Stimulated activated CD4-positive, alpha-beta T cell treated with anti-CD3 and anti-CD28 coated beads, TNF-alpha, amount 100 ng/mL, for 1 hour (primary cell): ENCODE measurements at regions not wholly inside any gene's neighbourhood (a gene's known extent, or its start where the extent isn't known, plus 50 kb on each side); places are given as distances from the start of the nearest gene placed in this dataset.

ENCODE experiments used
- DNase-seq, 3 donors: peaks; one replicate each; pipeline ENCODE4 v3.0.0-alpha.2; 2020; ENCODE audit warnings: low read depth in 3 of 3, low spot score in 1 of 3

DNA sequence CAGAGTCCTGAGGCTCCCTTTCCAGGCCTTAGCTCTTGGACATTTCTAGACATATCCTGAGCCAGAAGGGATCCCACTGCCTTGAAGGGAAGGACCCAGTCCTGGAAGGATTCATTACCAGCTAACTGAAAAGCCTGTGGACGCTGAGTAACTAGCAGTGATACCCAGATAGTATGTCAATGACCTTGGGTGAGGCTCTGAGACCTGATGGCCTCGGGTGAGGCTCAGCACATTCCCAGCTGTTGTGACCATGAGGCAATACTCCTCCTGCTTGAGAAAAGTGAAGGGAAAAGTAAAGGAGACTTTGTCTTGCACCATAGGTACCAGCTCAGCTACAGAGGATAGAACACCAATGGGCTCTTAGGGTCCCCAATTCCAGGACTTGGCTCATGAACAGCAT lies 268.1 kb downstream of the DKK2 start:
- no peak for DNase-seq

DNA sequence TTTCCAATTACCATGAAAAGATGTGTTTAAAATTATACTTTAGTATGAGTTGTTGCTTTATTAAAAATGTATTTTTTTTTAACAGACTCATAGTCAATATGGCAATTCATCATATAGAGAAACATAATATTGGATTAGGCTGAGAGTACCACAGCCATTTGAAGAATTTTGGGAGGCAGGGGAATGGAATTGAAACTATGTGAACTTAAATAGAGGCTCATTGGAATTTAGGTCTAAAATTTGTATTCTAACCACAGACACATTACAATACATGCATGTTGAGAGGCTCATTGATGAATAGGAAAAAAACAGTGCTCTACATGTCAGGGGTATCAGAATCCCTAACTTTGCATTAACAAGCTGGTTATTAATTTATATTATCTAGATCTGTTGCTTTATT lies 269.6 kb downstream of the DKK2 start:
- DNase-seq = no peak

DNA sequence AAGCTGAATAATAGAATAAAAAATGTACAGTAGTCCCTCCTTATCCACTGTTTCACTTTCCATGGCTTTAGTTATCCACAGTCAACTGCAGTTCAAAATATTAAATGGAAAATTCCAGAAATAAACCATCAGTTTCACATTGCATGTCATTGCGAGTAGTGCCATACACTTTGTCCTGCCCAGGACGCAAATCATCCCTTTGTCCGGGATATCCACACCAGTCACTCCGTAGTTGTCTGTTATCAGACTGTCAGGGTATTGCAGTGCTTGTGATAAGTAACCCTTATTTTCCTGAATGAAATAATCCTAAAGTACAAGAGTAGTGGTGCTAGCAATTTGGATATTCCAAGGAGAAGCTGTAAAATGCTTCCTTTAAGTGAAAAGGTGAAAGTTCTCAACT lies 271.3 kb downstream of the DKK2 start:
- no peak for DNase-seq

DNA sequence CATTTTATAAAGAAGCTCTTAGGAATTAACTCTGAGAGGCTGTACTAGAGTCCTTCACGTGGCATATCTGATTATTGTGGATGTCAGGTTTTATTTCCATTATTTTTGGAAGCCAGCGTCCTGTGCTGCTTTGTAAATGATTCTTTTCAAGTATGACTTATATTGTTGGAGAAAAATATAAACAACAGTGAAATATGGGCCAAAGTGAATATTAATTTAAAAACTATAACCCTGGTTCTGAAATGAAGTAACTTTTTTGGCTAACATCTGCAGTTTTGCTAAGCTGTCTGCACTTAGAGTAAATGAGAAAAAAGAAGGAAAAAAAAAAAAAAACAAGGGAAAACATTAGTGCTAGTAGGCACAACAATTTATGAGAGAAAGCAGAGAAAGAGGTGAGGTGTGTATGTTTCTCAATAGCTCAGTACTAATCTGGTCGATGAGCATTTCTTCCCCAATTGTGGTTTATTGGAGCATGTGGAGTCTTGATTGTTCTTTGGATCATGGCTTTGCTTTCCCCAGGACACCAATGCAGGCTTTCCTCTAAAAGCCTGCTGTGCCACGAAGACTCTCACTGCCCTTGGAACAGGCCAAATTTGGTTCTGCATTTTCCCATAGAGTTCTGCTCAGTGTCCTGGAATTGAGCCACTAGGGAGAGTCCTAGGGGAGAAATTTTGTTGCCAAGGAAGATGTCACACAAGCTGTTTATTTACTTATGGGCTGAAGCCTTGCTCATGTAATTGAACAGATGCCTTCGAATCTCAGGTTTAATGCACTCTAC lies 273.3 kb downstream of the DKK2 start:
- no peak for DNase-seq

DNA sequence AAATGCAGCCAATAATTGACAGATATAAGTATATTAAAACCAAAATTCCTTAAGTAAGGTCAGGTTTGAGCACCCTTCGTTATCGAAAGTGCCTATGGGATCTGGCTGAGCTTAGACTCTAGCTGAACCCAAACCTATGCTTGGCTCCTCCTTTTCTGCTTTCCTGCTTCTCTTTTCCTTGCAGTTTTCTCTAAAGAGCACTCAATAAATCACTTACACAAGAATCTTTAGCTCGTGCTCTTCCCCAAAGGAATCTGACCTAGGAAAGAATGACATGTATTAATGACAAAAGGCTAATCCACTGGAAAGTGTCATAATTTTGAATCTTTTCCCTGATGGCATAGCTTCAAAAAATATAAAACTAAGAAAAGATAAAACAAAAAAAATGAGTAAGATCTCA lies 282.7 kb downstream of the DKK2 start:
- DNase-seq = no peak

DNA sequence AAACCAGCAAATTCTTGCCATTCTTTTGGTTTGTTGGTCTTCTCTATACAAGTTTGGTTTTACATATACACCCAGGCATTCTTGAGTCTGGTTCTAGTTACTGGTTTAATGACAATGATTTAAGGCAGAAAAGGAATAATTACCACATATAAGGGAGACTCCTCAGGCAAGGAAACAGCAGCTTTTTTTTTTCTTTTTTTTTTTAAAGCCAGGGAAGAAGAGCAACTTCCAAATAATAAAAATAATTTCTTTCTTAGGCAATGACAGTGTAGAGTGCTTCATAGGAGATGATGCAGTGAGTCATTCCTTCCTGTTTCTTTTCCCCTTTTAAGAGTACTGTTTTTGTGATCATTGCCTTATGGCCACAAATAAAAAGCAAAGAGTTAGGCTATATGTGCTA lies 289.7 kb downstream of the DKK2 start:
- DNase-seq = no peak

DNA sequence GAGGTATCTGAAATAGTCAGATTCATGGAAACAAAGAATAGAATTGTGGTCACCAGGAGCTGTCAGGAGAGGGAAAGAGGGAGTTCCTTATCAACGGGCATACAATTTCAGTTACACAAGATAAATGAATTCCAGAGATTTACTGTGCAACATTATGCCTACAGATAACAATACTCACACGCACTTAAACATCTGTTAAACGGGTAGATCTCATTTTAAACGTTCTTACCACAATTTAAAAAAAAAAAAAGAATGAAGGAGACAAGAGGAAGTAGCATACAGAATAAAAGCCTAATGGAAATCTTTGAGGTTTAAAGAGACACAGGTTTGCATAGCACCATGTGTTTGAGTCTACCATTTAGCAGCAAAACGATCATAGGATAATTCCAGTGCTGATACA lies 298.0 kb downstream of the DKK2 start:
- DNase-seq = no peak

DNA sequence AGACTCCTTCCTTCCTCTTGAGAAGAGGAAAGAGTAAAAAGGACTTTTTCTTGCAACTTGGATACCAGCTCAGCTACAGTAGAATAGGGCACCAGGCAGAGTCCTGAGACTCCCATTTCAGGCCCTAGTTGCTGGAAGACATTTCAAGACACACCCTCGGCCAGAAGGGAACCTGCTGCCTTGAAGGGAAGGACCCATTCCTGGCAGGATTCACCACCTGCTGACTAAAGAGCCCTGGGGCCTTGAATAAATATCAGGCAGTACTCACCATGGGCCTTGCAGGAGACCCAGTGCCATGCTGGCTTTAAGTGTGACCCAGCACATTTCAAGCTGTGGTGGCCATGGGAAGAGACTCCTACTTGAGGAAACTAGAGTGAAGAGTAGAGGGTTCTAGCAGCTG lies 317.6 kb downstream of the DKK2 start:
- DNase-seq = no peak

DNA sequence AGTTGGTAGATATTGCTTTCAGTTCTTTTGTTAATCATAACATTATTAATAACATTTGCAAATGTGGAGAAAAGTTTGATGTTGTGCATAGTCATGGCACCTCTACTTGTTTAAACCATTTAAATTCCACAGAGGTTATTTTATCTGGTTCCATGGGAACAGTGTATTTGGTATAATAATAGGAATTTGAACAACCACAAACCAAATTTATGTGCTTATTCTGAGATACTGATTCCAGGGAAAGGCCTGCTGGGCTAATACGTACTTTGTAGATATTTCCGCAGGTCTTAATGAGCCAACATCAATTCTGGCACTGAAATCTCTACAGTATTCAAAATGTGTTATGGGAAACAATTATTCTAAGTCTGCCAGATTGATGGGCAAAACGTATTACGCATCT lies 319.0 kb downstream of the DKK2 start:
- DNase-seq = no peak

DNA sequence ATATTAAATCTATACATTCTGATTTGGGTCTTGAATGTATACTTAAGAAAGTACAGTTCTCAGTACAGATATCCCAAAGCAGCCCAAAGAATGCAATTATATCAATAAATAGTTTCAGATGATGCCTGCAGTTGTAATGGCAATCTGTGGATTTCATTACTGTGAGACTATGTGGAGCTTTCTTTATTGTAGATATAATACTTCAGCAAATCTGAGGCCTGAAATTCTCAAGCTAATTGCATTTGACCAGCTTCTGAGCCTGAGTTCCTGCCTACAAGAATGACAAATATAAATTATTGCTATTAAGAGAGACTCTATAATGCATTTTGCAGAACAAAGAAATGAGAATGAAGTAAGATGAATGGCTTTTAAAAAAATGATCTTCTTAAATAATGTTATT lies 320.3 kb downstream of the DKK2 start:
- DNase-seq = no peak

DNA sequence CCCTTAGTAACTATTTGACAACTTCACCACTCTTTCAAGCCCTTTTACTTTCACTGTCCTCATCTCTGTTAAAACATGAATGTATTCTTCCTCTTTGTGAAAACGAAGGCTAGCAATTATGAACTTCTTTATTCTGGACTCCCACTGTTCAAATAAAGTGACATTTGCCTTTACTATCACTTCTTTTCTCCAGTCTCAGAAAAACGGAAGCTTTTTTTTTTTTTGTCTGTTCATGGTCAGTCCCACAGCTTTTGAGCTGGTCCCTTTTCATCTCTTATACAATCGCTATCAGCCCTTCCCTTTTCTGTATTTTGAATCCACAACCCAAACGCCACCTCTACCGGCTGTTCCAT lies 327.7 kb downstream of the DKK2 start:
- DNase-seq = no peak

DNA sequence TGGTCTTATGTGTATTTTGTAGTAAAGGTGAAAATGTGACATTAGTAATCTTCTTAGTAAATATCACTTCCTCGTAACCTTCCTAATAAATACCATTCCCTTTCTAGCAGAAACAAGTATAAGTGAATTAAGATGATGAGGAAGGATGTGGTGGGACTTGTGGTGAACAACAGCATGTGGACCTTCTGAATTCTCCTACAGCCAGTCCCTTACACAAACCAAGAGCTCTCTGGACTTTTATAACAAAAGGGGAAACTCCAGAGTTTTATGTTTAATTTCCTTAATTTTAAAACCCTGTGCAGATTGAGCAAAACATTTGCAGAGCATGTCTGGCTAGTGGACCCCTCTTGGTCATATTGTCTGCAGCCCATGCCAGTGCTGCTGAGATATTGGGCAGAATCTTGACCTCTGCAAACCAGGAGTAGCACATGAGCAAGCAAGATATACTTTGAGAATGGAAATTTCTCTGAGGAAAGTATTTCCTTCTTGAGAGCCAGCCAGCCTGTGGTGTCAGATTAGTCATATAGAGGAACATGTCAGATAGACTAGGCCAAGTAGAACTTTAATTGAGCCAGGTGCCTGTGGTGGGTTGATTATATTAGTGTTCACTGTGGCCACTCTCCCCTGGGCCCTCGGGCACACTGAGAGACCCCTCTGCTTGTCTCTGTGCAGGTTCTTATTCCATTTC lies 328.2 kb downstream of the DKK2 start:
- DNase-seq = no peak

DNA sequence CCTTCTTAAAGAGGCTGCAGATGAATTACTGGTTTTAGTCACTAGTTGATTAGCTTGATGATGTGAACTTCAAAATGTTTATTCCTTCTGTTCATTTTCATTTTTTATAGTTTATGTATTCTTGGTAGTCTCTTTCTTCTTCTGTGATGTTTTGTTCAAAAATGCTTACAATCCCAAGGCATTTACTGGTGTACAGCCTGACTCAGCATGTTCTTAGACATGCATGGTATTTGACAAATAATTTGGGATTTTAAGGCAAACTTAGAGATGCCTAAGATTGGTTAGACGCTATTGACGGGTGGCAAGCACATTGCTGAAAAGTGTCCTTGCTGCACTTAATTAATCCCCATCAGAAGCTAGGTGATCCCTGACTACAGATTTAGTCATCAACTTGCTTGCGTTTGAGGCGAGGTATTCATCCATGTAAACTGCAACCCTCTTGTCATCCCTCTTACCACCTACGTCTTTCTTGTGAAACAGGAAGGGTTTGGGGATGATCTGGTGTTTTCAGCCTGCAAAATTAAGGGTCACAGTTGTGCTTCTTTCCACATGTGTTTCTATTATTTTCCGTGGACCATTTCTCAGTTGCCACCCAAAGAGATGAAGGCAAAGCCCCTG lies 331.8 kb downstream of the DKK2 start:
- DNase-seq = no peak

DNA sequence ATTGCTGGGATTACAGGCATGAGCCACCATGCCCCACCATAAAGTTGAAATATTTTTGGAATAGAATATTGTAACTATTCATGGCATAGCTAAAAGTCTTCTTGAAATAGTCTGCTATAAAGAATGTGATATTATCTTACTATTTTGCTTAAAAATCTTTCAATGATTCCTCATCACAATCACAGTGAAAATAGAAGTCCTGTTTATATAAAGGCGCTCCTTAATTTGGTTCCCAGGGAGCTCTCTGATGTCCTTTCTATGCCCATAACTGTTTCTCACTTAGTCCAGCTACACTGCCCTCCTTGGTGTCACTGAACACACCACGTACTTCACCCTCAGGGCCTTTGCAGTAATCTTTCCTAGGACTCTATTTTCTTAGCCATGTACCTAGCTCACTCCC lies 331.7 kb upstream of the GIMD1 start:
- no peak for DNase-seq

DNA sequence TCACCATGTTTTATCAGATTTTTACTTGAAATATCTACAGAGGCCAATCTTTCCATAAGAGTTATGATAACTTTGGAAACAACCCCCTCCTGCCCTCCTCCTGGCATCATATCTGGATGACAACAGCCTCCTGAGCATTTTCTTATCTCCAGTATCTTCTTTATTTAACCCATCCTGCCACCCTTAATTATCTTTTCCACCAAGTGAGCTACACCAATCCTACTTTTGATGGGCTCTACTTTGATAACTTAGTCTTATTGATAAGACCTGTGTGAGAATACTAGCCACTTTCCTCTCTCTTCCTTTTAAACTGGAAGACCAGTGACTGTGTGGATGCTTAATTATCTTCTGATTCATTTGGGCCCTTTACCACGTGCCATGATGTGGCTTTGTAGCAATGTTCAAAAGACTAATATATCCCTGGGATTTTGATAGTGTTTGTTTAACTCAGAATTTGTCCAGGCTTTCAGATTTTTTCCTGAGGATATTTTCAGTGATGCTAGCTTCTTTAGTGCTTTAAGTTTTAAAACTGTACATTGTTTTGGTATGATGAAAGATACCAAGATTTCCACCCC lies 330.1 kb upstream of the GIMD1 start:
- no peak for DNase-seq

DNA sequence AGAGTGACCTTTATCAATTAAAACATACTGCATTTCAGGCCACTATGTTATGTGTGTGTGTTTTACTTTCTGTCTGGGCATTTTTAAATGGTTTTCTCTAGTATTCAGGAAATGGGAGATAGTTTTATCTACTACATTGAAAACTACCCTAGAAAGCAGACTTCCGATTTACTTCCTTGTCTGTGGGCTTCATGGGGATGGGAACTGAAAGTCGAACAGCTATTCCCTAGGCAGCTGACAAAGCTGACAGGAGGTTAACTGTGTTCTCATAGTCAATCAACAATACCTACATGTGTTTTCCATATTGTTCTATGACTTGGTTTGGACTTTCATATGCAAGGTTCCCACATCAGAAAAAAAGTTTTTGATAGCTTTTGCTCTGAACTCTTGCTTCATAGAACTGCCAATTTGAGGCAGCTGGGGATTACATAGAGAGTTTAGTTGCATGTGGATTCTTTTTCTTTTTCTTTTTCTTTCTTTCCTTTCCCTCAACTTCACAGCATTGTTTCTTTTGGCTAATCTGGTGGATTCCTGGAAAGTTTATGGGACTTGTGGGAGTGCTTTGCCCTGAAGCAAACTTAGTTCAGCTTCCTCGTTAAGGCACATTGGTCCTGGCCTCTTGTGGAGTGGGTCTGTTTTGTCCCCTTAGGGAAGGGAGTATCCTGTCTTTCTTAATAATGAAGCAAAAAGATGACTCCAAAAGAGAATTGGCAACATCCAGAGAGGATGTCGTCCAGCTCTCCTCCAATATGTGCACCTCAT lies 327.1 kb upstream of the GIMD1 start:
- no peak for DNase-seq

DNA sequence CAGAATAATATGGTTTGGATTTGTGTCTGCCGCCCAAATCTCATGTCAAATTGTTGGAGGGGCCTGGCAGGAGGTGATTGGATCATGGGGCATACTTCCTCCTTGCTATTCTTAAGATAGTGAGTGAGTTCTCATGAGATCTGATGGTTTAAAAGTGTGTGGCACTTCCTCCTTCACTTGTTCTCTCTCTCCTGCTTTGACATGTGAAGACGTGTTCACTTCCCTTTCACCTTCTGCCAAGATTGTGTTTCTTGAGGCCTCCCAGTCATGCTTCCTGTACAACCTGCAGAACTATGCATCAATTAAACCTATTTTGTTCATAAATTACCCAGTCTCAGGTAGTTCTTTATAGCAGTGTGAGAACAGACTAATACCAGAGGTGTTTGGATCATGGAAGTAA lies 325.7 kb upstream of the GIMD1 start:
- no peak for DNase-seq

DNA sequence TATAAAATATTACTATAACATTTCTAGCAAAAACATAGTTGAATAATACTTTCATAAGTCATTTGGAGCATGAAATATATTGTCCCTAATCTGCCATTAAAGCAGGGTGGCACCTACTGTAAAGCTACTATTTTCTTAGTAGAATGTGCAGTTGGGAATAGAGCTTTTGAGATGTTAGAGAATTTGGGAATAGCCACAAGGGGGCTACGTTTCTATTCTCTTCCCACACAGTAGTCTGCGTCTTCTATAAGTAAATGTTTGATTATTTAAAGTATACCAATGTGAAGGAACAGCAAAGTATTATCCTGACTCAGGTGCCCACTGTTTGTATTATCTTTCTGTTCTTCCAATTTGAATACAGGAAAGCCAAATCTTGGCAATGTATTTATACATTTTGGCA lies 323.2 kb upstream of the GIMD1 start:
- no peak for DNase-seq

DNA sequence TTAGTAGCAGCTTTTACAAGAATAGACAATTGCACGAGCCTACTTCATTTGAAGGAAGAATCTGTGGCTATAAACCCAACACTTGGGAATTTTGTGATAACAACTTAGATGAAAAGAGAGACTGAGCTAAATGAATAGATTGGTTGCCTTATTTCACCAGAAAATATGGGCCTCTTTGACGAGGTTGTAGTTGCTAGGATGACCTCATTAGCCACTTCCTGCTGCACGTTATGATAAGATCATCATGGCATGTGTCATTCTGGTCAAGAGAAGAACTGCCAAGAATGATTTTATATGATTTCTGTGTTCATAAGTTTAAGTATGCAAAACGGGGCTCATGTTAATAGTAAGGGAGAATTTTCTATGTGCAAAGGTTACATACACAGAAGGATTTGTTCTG lies 321.9 kb upstream of the GIMD1 start:
- DNase-seq = no peak

DNA sequence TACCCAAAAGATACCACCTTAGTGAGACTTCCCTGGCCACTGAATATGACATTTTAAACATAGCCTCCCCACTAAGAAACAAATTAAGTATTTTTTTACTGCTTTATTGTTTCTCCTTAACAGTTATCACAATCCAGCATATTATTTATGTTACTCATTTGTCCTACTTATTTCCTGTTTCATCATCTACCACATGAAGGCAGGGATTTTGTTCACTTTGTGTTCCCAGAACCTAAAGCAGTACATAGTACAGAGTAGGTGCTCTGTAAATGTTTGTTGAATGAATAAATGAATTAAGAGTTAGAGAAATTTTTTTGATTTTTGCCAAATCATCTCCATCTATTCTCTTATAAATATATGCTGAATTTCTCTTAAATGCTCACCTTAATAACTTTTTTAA lies 318.4 kb upstream of the GIMD1 start:
- no peak for DNase-seq

DNA sequence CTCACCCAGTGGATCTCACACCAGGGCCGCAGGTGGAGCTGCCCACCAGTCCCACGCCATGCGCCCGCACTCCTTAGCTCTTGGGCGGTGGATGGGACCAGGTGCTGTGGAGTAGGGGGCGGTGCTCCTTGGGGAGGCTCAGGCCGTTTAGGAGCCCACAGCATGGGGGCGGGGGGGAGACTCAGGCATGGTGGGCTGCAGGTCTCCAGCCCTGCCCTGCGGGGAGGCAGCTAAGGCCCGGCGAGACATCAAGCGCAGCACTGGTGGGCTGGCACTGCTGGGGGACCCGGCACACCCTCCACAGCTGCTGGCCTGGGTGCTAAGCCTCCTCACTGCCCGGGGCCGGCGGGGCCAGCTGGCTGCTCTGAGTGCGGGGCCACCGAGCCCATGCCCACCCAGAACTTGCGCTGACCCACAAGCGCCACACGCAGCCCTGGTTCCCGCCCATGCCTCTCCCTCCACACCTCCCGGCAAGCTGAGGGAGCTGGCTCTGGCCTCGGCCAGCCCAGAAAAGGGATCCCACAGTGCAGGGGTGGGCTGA lies 312.9 kb upstream of the GIMD1 start:
- DNase-seq = no peak
